WTC11 (cell line): ENCODE measurements at regions not wholly inside any gene's neighbourhood (a gene's known extent, or its start where the extent isn't known, plus 50 kb on each side); places are given as distances from the start of the nearest gene placed in this dataset.
"Not testable (repeated sequence)": the region's sequence is repeated elsewhere in the genome, so short reads cannot be mapped to it uniquely, and the experiment has no call there.

Source experiments
- ATAC-seq: fragments of 200-7000 bp; cut with Tn5 transposase; 2 replicates; pipeline ENCODE4 v1.10.0; 2021; ENCODE audit warnings: mild to moderate bottlenecking, moderate library complexity
- CTCF ChIA-PET: fragments of 300-600 bp; sonication (Branson Sonifier 250); formaldehyde crosslinking; loops from one replicate; lab custom pipeline; 2021; ENCODE audit warnings: antibody characterized with exemption; lab: Charles Lee
- POLR2A ChIA-PET: fragments of 350-600 bp; sonication (Branson Sonifier 250); formaldehyde crosslinking; loops from one replicate; lab custom pipeline; 2021; ENCODE audit warnings: antibody characterized with exemption; lab: Charles Lee
- DNase-seq: peaks from one replicate; pipeline ENCODE4 v3.0.0; 2021; ENCODE audit warnings: low spot score
- H3K27ac Mint-ChIP-seq: 2 replicates; pipeline ENCODE4 v1.8.0; 2021; ENCODE audit warnings: mixed read lengths
- H3K27me3 Mint-ChIP-seq: 2 replicates; pipeline ENCODE4 v1.8.0; 2021; ENCODE audit warnings: low read depth, mild to moderate bottlenecking, moderate library complexity, mixed read lengths
- H3K36me3 Mint-ChIP-seq: 2 replicates; pipeline ENCODE4 v1.8.0; 2021; ENCODE audit warnings: mixed read lengths
- H3K4me1 Mint-ChIP-seq: 2 replicates; pipeline ENCODE4 v1.8.0; 2022; ENCODE audit warnings: mixed read lengths
- H3K4me3 Mint-ChIP-seq: 2 replicates; pipeline ENCODE4 v1.8.0; 2021; ENCODE audit warnings: mild to moderate bottlenecking, moderate library complexity, mixed read lengths
- H3K9me3 Mint-ChIP-seq: 2 replicates; pipeline ENCODE4 v1.8.0; 2021; ENCODE audit warnings: mixed read lengths
- TF ChIP-seq, protein P1 (sequence below): fragments of 250-450 bp; sonication (Bioruptor Pico); IDR thresholded peaks from 2 replicates; pipeline ENCODE4 v1.9.0; 2021; ENCODE audit warnings: mild to moderate bottlenecking
- TF ChIP-seq, protein P2 (sequence below): sonication (generic); formaldehyde crosslinking; IDR thresholded peaks from 2 replicates; pipeline ENCODE4 v1.8.1; 2023; ENCODE audit warnings: mild to moderate bottlenecking, missing genetic modification reagents

DNA sequence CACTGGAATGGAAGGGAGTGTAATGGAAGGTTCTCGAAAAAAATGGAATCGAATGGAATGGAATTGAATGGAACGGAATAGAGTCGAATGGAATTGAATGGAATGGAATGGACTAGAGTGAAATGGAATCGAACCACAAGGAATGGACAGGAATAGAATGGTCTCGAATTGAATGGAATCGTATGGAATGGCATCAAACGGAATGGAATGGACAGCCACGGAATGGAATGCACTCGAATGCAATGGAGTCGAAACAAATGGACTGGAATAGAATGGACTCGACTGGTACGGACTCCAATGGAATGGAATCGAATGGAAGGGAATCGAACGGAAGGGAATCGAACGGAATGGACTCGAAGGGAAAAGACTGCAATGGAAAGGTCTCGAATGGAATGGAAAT lies 31055.5 kb downstream of the CDY1 start:
- DNase-seq, H3K4me1 Mint-ChIP-seq, H3K27ac Mint-ChIP-seq, H3K27me3 Mint-ChIP-seq, H3K4me3 Mint-ChIP-seq, CTCF ChIA-PET, POLR2A ChIA-PET, ATAC-seq: not testable (repeated sequence)
- Mint-ChIP-seq H3K36me3 (peaks cover 14% of the 10 kb centered on the region), H3K9me3 (peaks cover 17% of the 10 kb centered on the region)

- DNase-seq, H3K27ac Mint-ChIP-seq, ATAC-seq, CTCF ChIA-PET, POLR2A ChIA-PET, H3K4me3 Mint-ChIP-seq, H3K4me1 Mint-ChIP-seq, H3K27me3 Mint-ChIP-seq: not testable (repeated sequence)
- Mint-ChIP-seq H3K9me3 (peaks cover 17% of the 10 kb centered on the region), H3K36me3 (peaks cover 14% of the 10 kb centered on the region)
These were observed 31056.2 kb downstream of the CDY1 start for GRCh38 chrY:56678046-56678626.

DNA sequence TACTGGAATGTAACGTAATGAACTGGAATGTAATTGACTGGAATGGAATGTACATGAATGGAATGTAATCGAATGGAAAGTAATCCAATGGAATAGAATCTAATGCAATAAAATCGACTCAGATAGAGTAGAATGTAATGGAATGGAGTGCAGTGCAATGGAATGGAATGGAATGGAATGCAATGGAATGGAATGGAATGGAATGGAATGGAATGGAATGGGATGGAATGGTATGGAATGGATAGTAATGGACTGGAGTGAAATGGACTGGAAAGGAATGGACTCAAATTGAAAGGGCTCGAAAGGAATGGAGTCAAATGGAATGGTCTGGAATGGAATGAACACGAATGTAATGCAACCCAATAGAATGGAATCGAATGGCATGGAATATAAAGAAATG lies 31063.5 kb downstream of the CDY1 start:
- not testable (repeated sequence) for H3K4me3 Mint-ChIP-seq

More for the DNA sequence above, 31063.5 kb downstream of the CDY1 start:
- TF ChIP-seq, protein P1, sequence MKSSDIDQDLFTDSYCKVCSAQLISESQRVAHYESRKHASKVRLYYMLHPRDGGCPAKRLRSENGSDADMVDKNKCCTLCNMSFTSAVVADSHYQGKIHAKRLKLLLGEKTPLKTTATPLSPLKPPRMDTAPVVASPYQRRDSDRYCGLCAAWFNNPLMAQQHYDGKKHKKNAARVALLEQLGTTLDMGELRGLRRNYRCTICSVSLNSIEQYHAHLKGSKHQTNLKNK (CRISPR knock-in tag): 0 out of 2 replicates have a peak, but pooled peaks have one; percentile 44
- TF ChIP-seq, protein P2, sequence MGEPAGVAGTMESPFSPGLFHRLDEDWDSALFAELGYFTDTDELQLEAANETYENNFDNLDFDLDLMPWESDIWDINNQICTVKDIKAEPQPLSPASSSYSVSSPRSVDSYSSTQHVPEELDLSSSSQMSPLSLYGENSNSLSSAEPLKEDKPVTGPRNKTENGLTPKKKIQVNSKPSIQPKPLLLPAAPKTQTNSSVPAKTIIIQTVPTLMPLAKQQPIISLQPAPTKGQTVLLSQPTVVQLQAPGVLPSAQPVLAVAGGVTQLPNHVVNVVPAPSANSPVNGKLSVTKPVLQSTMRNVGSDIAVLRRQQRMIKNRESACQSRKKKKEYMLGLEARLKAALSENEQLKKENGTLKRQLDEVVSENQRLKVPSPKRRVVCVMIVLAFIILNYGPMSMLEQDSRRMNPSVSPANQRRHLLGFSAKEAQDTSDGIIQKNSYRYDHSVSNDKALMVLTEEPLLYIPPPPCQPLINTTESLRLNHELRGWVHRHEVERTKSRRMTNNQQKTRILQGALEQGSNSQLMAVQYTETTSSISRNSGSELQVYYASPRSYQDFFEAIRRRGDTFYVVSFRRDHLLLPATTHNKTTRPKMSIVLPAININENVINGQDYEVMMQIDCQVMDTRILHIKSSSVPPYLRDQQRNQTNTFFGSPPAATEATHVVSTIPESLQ (CRISPR knock-in tag): 0 out of 2 replicates have a peak, but pooled peaks have one; percentile 39
- H3K27me3 Mint-ChIP-seq, POLR2A ChIA-PET, CTCF ChIA-PET, H3K27ac Mint-ChIP-seq, H3K4me1 Mint-ChIP-seq, H3K36me3 Mint-ChIP-seq, DNase-seq, ATAC-seq: not testable (repeated sequence)
- peaks cover 11% of the 10 kb centered on the region for H3K9me3 Mint-ChIP-seq
